ENCODE measurements at regions not wholly inside any gene's neighbourhood (a gene's known extent, or its start where the extent isn't known, plus 50 kb on each side); places are given as distances from the start of the nearest gene placed in this dataset.

GRCh38 chr10:90484518-90484917 lies 373.3 kb downstream of the HTR7 start:
- no peak overlapping the region for H2AK5ac ChIP-seq (ENCODE audit: low read depth, low read length)
- no peak overlapping the region for H2BK5ac ChIP-seq (ENCODE audit: low read length)
- peaks cover 0 to 2% of the 10 kb centered on the region in 2 donors for H3K4me1 ChIP-seq (ENCODE audit: control insufficient read depth in 2 of 2, insufficient read depth in 1 of 2, low read depth in 1 of 2, low read length in 2 of 2)
- no peaks in the 10 kb centered on the region for H3K9me3 ChIP-seq (replicated peaks in 1 of 2; ENCODE audit: control insufficient read depth in 2 of 2, insufficient read depth in 1 of 2, low read depth in 1 of 2, low read length in 2 of 2)
- H3K14ac ChIP-seq (ENCODE audit: low read length), result no peak overlapping the region
- H3K4me2 ChIP-seq (ENCODE audit: insufficient read depth, low read length, poor library complexity, severe bottlenecking), result no peak overlapping the region
- peak overlapping the region in 1 of 2 donors; percentile 51 for H3K4me3 ChIP-seq (ENCODE audit: low read length in 2 of 2)
- no peaks in the 10 kb centered on the region for H3K27me3 ChIP-seq (ENCODE audit: control insufficient read depth in 3 of 3, insufficient read depth in 3 of 3, low read depth in 1 of 3, low read length in 3 of 3)
- H3K79me1 ChIP-seq (ENCODE audit: low read depth, low read length), result no peaks in the 10 kb centered on the region
- H4K8ac ChIP-seq (ENCODE audit: low read depth, low read length), result no peak overlapping the region
- H2BK120ac ChIP-seq (ENCODE audit: low read depth, low read length), result no peak overlapping the region
- H3K9ac ChIP-seq (ENCODE audit: low read depth, low read length, poor library complexity), result no peak overlapping the region
- no peak overlapping the region for H3K18ac ChIP-seq (ENCODE audit: low read length)
- no peak overlapping the region for H3K4ac ChIP-seq (ENCODE audit: low read length)
- H3K36me3 ChIP-seq (replicated peaks in 1 of 2; ENCODE audit: control insufficient read depth in 2 of 2, insufficient read depth in 2 of 2, low read length in 2 of 2), result no peaks in the 10 kb centered on the region
- H2BK15ac ChIP-seq (ENCODE audit: low read length), result no peak overlapping the region
- H3K27ac ChIP-seq (replicated peaks; ENCODE audit: low read length), result no peak overlapping the region
- H4K91ac ChIP-seq (ENCODE audit: low read depth, low read length, poor library complexity), result no peak overlapping the region
- WGBS, 2 donors (ENCODE audit: extremely low coverage in 2 of 2, insufficient read length in 2 of 2, insufficient replicate concordance in 1 of 2), result no CpG with 5 or more reads among the region's 3 CpGs
- no peak for DNase-seq (ENCODE audit: low spot score)
- H2BK12ac ChIP-seq (ENCODE audit: low read length), result no peak overlapping the region
- H3K23ac ChIP-seq (ENCODE audit: low read depth, low read length, poor library complexity), result no peak overlapping the region
- no peak overlapping the region for H2AFZ ChIP-seq (ENCODE audit: low read length)

- no peak overlapping the region for H2AK5ac ChIP-seq (ENCODE audit: low read depth, low read length)
- no peak overlapping the region for H2BK12ac ChIP-seq (ENCODE audit: low read length)
- H3K36me3 ChIP-seq (replicated peaks in 1 of 2; ENCODE audit: control insufficient read depth in 2 of 2, insufficient read depth in 2 of 2, low read length in 2 of 2), result no peaks in the 10 kb centered on the region
- no peak for DNase-seq (ENCODE audit: low spot score)
- no peak overlapping the region for H3K4me3 ChIP-seq (ENCODE audit: low read length in 2 of 2)
- no peaks in the 10 kb centered on the region for H3K27me3 ChIP-seq (ENCODE audit: control insufficient read depth in 3 of 3, insufficient read depth in 3 of 3, low read depth in 1 of 3, low read length in 3 of 3)
- H3K79me1 ChIP-seq (ENCODE audit: low read depth, low read length), result no peaks in the 10 kb centered on the region
- H4K8ac ChIP-seq (ENCODE audit: low read depth, low read length), result no peak overlapping the region
- no peaks in the 10 kb centered on the region for H3K9me3 ChIP-seq (replicated peaks in 1 of 2; ENCODE audit: control insufficient read depth in 2 of 2, insufficient read depth in 1 of 2, low read depth in 1 of 2, low read length in 2 of 2)
- H3K4me2 ChIP-seq (ENCODE audit: insufficient read depth, low read length, poor library complexity, severe bottlenecking), result no peak overlapping the region
- no peak overlapping the region for H3K9ac ChIP-seq (ENCODE audit: low read depth, low read length, poor library complexity)
- H3K4me1 ChIP-seq (ENCODE audit: control insufficient read depth in 2 of 2, insufficient read depth in 1 of 2, low read depth in 1 of 2, low read length in 2 of 2), result no peaks in the 10 kb centered on the region
- H3K14ac ChIP-seq (ENCODE audit: low read length), result no peak overlapping the region
- H3K18ac ChIP-seq (ENCODE audit: low read length), result no peak overlapping the region
- no peak overlapping the region for H2AFZ ChIP-seq (ENCODE audit: low read length)
- no peak overlapping the region for H3K23ac ChIP-seq (ENCODE audit: low read depth, low read length, poor library complexity)
- H2BK15ac ChIP-seq (ENCODE audit: low read length), result no peak overlapping the region
- H2BK5ac ChIP-seq (ENCODE audit: low read length), result no peak overlapping the region
- H3K4ac ChIP-seq (ENCODE audit: low read length), result no peak overlapping the region
- H3K27ac ChIP-seq (replicated peaks; ENCODE audit: low read length), result no peak overlapping the region
- no CpG with 5 or more reads among the region's 2 CpGs for whole genome bisulfite sequencing, 2 donors (ENCODE audit: extremely low coverage in 2 of 2, insufficient read length in 2 of 2, insufficient replicate concordance in 1 of 2)
- H4K91ac ChIP-seq (ENCODE audit: low read depth, low read length, poor library complexity), result no peak overlapping the region
- no peak overlapping the region for H2BK120ac ChIP-seq (ENCODE audit: low read depth, low read length)
Observed at GRCh38 chr10:90494183-90494582, 363.7 kb downstream of the HTR7 start.

DNA sequence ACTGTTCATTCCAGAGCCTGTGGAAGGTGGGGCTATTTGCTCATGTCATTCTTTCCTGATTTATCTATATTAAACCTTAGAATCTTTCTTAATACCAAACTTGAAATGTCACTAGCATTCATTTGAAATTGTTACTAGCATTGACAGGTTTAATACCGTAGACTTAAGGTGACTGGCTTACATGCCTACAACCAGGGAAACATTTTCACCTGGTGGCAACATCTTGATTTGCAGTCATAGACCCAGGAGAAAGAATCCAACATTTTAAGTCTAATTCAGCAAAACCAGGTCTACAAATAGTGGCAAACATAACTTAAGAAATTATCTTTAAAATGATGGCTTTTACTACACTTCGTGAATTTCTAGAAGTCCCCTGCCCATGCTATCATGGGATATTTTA lies 353.7 kb downstream of the HTR7 start:
- no peak for DNase-seq (ENCODE audit: low spot score)
- no peaks in the 10 kb centered on the region for H3K4me1 ChIP-seq (ENCODE audit: control insufficient read depth in 2 of 2, insufficient read depth in 1 of 2, low read depth in 1 of 2, low read length in 2 of 2)
- H2AK5ac ChIP-seq (ENCODE audit: low read depth, low read length), result no peak overlapping the region
- no CpG with 5 or more reads among the region's 2 CpGs for WGBS, 2 donors (ENCODE audit: extremely low coverage in 2 of 2, insufficient read length in 2 of 2, insufficient replicate concordance in 1 of 2)
- H3K4ac ChIP-seq (ENCODE audit: low read length), result no peak overlapping the region
- H2AFZ ChIP-seq (ENCODE audit: low read length), result no peak overlapping the region
- H2BK120ac ChIP-seq (ENCODE audit: low read depth, low read length), result no peak overlapping the region
- H2BK15ac ChIP-seq (ENCODE audit: low read length), result no peak overlapping the region
- no peak overlapping the region for H3K27ac ChIP-seq (replicated peaks; ENCODE audit: low read length)
- H4K91ac ChIP-seq (ENCODE audit: low read depth, low read length, poor library complexity), result no peak overlapping the region
- H3K23ac ChIP-seq (ENCODE audit: low read depth, low read length, poor library complexity), result no peak overlapping the region
- no peak overlapping the region for H3K14ac ChIP-seq (ENCODE audit: low read length)
- no peak overlapping the region for H3K4me2 ChIP-seq (ENCODE audit: insufficient read depth, low read length, poor library complexity, severe bottlenecking)
- no peak overlapping the region for H2BK12ac ChIP-seq (ENCODE audit: low read length)
- no peaks in the 10 kb centered on the region for H3K9me3 ChIP-seq (replicated peaks in 1 of 2; ENCODE audit: control insufficient read depth in 2 of 2, insufficient read depth in 1 of 2, low read depth in 1 of 2, low read length in 2 of 2)
- no peak overlapping the region for H3K9ac ChIP-seq (ENCODE audit: low read depth, low read length, poor library complexity)
- no peak overlapping the region for H3K18ac ChIP-seq (ENCODE audit: low read length)
- H3K4me3 ChIP-seq (ENCODE audit: low read length in 2 of 2), result no peak overlapping the region
- H4K8ac ChIP-seq (ENCODE audit: low read depth, low read length), result no peak overlapping the region
- no peak overlapping the region for H2BK5ac ChIP-seq (ENCODE audit: low read length)
- no peaks in the 10 kb centered on the region for H3K79me1 ChIP-seq (ENCODE audit: low read depth, low read length)
- H3K27me3 ChIP-seq (ENCODE audit: control insufficient read depth in 3 of 3, insufficient read depth in 3 of 3, low read depth in 1 of 3, low read length in 3 of 3), result no peaks in the 10 kb centered on the region
- H3K36me3 ChIP-seq (replicated peaks in 1 of 2; ENCODE audit: control insufficient read depth in 2 of 2, insufficient read depth in 2 of 2, low read length in 2 of 2), result no peaks in the 10 kb centered on the region

DNA sequence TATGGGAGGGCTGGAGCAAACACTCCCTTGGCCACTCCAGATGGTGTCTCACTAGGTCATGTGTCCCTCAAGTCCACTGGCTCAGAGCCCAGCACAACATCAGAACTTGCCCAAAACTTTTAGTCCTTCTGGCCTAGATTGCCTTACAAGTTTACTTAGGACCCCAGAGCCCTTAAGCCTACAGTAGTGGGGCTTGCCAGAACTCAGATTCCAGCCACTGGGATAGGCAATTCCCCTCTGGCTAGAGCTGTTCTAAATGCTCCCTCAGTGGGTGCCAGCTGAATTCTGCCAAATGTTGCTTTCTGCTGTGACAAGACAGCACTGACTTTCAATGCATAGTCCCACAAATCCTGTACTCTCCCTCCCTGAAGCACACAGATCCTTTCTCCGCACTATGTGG lies 331.1 kb downstream of the HTR7 start:
- no peak overlapping the region for H2BK120ac ChIP-seq (ENCODE audit: low read depth, low read length)
- no peak overlapping the region for H3K14ac ChIP-seq (ENCODE audit: low read length)
- no peak overlapping the region for H2AK5ac ChIP-seq (ENCODE audit: low read depth, low read length)
- no peaks in the 10 kb centered on the region for H3K27me3 ChIP-seq (ENCODE audit: control insufficient read depth in 3 of 3, insufficient read depth in 3 of 3, low read depth in 1 of 3, low read length in 3 of 3)
- no peak overlapping the region for H2BK15ac ChIP-seq (ENCODE audit: low read length)
- no peak overlapping the region for H4K91ac ChIP-seq (ENCODE audit: low read depth, low read length, poor library complexity)
- H3K4me2 ChIP-seq (ENCODE audit: insufficient read depth, low read length, poor library complexity, severe bottlenecking), result no peak overlapping the region
- no peak overlapping the region for H3K23ac ChIP-seq (ENCODE audit: low read depth, low read length, poor library complexity)
- no peaks in the 10 kb centered on the region for H3K79me1 ChIP-seq (ENCODE audit: low read depth, low read length)
- no peak for DNase-seq (ENCODE audit: low spot score)
- no peak overlapping the region for H4K8ac ChIP-seq (ENCODE audit: low read depth, low read length)
- H3K9ac ChIP-seq (ENCODE audit: low read depth, low read length, poor library complexity), result no peak overlapping the region
- no peak overlapping the region for H3K27ac ChIP-seq (replicated peaks; ENCODE audit: low read length)
- H3K9me3 ChIP-seq (replicated peaks in 1 of 2; ENCODE audit: control insufficient read depth in 2 of 2, insufficient read depth in 1 of 2, low read depth in 1 of 2, low read length in 2 of 2), result no peaks in the 10 kb centered on the region
- H3K18ac ChIP-seq (ENCODE audit: low read length), result no peak overlapping the region
- H3K36me3 ChIP-seq (replicated peaks in 1 of 2; ENCODE audit: control insufficient read depth in 2 of 2, insufficient read depth in 2 of 2, low read length in 2 of 2), result no peaks in the 10 kb centered on the region
- no peaks in the 10 kb centered on the region for H3K4me1 ChIP-seq (ENCODE audit: control insufficient read depth in 2 of 2, insufficient read depth in 1 of 2, low read depth in 1 of 2, low read length in 2 of 2)
- no peak overlapping the region for H3K4ac ChIP-seq (ENCODE audit: low read length)
- WGBS, 2 donors (ENCODE audit: extremely low coverage in 2 of 2, insufficient read length in 2 of 2, insufficient replicate concordance in 1 of 2), result no CpG with 5 or more reads among the region's 1 CpG
- no peak overlapping the region for H3K4me3 ChIP-seq (ENCODE audit: low read length in 2 of 2)
- no peak overlapping the region for H2AFZ ChIP-seq (ENCODE audit: low read length)
- H2BK5ac ChIP-seq (ENCODE audit: low read length), result no peak overlapping the region
- H2BK12ac ChIP-seq (ENCODE audit: low read length), result no peak overlapping the region

Measured in neuronal stem cell (in vitro differentiated cells).